ENCODE measurements at regions not wholly inside any gene's neighbourhood (a gene's known extent, or its start where the extent isn't known, plus 50 kb on each side); places are given as distances from the start of the nearest gene placed in this dataset.
"Not testable (repeated sequence)": the region's sequence is repeated elsewhere in the genome, so short reads cannot be mapped to it uniquely, and the experiment has no call there.

DNA sequence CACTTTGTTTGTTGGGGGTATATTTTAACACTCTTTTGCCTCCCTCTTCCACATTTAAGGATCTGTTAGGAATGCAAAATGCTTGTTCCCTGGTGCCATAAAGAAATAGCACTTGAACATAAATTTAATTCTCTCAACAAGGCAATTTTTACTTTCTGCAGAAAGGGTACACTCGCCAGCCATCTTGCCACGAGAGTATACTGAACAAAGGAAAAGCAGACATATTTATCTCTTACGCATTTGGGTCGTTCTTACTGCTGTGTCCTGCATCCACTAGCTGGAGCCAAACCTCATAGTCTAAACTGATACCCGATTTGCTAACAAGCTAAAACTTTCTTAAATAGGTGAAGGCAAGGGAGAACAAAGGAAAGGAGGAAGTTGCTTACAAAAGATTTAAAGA is 129.5 kb downstream of the B3GNT2 start:
- no peak for DNase-seq

DNA sequence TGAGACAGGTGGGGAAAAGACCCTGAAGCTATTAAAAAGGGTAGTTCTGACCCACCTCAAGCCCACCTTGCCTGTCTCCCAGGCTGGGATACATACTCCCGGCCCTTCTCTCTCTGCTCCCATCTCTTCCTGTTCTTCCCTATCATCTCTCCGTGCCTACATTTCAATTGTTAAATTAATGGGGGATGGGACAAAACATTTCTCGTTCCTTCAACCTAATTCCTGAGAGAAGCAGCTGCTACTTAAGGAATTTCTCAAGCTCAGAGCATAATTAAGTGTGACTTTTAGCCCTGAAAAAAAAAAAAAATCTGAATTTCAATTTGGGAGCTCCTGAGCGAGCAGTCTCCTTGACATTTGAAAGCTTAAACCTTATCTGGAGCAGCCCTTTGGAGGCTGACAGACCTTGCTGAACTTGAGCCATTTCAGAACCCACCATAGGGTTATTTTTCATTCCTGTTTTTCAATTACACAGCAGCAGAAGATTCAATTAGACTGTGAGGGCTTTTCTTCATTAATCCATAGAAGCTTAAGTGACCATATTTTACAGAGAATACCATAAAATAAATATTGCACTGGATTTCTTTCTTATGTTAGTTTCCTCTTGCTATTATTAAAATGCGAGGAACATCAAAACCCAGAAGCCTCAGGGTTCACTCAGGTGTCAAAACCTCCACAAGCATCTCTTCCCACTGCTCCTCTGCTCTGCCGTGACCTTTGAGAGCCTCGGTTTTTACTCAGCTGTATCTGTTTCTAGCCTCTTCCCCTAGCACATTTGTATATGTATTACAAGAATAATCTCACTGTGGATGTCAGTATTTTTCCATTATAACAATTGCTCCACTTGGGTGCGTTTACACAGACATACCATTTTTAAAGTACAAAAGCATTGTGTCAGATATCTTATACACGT is 125.7 kb downstream of the B3GNT2 start:
- no peak for DNase-seq

DNA sequence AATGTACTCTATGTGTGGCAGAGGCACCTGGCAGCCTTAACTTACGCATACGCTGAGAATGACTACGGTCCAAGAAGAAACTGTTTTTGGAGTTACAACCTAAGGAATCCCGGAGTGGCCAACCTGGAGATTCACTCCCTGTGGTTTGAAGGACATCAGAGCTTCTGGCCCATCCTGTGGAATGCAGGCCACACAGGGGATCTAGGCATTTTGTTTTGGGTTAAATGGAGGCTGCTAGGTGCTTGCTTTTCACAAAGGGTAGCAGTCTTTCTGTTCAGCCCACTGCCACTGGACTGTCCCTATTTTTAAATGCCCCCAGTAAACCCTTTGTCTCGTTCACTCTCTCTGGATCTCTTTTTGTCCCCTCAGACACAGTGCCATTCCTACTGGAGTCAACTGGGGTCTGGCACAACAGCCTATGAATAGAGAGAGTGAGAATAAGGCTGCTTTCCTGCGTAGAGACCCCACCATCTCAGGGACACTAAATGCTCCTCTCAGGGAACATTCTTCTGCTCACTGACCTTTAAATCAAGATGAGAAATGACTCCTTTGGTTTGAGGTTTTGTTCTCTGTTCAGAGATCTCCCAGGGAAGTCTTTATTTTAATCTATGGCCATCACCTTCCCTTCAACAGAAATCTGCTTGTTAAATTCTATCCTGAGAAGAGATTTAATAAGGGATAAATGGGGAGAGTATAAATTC is 124.9 kb downstream of the B3GNT2 start:
- no peak for DNase-seq

DNA sequence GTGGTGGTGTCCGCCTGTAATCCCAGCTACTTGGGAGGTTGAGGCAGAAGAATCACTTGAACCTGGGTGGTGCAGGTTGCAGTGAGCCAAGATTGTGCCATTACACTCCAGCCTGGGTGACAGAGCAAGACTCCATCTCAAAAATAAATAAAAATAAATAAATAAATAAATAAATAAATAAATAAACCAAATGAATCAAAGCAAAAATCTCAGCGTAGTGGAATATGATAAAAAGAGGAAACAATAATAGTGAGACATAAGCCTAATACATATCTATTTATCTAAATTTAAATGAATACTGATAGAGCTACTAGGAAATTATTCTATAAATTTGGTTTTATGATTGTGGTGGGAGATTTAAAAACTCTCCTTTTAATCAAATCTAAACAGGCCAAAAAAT is 124.2 kb downstream of the B3GNT2 start:
- DNase-seq, result not testable (repeated sequence)

DNA sequence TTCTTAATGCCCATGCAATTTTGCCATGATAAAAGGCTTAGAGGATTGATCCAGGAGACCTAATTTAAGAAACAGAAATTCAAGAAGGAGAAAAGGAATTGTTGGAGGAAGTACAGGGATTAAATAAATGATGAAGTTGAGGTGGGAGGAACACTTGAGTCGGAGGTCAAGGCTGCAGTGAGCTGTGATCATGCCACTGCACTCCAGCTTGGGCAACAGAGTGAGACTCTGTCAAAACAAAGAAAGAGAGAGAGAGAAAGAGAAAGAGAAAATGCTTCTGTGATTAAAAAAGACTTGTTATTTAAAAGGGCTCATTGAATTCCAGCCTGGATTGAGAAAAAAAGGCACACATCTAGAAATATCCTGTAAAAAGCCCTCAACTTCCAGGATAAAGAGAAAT is 123.2 kb downstream of the B3GNT2 start:
- DNase-seq, result no peak

DNA sequence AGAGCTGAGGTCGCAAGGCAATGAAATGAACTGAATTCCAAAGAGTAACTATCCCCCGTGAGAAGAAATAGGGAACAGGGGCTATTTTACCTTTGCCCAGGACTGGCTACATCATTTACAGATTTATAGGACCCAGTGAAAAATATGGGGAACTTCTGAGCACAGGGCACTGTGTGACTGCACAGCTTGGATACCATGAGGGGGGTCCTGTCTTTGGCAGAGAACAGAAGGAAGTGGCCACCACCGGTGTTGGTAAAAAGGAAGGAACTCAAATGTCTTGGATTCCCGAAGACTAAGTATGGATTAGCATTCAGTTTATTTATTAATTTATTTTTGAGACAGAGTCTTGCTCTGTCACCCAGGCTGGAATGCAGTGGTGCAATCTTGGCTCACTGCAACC is 119.6 kb downstream of the B3GNT2 start:
- DNase-seq, result no peak

DNA sequence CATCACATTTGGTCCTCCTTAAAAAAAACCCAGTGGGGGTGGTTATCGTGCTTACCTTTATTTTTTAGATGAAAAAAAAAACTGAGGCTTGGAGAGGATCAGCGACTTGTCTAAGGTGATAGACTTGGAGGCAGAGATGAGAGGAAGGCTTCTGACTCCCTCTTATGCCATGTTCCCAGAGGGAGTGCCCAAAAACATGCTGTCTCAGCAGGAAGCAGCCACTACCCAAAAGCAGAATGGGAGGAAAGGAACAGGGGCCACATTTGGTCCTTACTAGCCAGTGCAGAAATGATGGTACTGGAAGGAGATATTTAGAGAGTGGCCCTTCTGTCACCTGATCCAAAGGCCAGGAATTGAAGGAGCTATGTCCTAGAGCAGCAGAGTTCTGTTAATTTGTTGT is 118.4 kb downstream of the B3GNT2 start:
- DNase-seq, result no peak

DNA sequence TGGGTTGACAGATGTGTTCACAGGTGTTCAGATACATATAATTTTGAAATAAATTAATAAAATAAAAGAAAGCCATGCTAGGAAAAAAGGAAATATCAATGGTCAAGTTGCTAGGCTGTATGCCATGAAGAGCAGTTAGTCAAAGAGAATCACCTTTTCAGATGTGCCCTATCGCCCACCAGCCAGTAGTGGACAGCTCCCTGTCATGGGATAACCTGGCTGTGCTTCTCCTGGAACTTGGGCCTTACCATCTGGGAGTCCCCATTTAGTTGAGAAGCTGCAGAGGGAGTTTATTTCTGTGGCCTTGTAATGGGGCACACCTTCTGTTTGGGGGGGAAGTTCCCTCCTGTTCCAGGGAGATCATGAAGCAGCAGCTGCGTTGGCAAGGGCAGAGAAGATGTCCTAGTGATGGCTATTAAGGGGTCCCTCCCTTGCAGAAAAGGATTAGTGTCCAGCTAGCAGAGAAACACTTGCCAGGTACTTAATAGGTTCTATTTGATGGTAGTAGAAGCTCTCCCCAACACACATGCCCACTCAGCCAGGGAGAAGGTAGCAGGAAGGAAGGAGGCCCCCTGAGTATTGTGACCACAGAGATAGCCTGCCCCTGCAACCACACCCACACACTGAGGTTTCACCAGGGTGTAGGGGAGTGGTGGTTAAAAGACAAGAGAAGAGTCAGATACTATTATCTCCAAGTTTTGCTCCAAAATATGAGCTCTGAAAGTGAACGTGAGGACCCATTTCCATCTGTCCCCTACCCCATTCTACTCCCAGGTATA is 117.7 kb downstream of the B3GNT2 start:
- DNase-seq, result no peak

DNA sequence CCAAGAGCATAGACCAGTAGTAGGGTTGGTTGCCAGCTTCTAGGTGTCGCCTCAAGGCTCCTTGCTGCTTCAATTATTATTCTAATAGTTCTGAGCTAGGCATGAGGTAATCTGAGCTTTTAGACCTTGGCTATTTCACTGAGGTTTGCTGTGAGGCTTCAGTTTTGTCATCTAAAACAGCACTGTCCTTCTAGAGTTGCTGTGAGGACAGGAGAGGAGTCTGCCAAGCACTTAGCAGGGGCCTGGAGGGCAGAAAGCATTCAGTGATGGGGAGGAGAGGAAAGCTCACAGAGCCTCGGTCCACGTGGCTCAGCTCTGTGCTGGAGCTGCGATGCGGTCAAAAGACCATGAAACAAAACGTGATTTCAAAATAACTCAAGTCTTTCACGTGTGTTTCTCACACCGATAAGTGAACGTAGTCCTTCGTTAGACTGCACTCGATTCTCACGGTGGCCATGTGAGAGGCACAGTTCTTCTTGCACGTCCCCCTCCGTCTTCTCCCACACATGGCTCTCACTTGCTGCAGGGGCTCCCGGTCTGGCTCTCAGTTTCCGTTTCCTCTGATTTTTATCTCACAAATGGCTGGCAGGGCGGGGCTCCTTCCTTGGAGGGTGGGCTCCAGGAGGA is 113.7 kb downstream of the B3GNT2 start:
- DNase-seq, result no peak

DNA sequence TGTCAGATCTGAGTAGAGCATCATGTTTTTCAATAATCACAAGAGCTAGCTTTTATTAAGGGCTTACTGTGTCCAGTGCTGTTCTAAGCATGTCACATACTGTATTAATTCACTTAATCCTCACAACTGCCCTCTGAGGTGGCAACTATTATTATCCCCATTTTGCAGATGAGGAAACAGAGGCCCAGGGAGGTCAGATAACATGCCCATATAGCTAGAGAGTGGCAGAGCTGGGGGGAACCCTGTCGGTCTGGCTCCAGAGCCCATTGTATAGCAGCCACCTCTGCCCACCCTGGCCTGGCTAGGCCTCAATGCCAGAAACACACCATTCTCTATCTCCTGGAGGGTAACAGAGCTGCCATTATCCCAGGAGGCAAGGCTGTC is 113.2 kb downstream of the B3GNT2 start:
- no peak for DNase-seq

DNA sequence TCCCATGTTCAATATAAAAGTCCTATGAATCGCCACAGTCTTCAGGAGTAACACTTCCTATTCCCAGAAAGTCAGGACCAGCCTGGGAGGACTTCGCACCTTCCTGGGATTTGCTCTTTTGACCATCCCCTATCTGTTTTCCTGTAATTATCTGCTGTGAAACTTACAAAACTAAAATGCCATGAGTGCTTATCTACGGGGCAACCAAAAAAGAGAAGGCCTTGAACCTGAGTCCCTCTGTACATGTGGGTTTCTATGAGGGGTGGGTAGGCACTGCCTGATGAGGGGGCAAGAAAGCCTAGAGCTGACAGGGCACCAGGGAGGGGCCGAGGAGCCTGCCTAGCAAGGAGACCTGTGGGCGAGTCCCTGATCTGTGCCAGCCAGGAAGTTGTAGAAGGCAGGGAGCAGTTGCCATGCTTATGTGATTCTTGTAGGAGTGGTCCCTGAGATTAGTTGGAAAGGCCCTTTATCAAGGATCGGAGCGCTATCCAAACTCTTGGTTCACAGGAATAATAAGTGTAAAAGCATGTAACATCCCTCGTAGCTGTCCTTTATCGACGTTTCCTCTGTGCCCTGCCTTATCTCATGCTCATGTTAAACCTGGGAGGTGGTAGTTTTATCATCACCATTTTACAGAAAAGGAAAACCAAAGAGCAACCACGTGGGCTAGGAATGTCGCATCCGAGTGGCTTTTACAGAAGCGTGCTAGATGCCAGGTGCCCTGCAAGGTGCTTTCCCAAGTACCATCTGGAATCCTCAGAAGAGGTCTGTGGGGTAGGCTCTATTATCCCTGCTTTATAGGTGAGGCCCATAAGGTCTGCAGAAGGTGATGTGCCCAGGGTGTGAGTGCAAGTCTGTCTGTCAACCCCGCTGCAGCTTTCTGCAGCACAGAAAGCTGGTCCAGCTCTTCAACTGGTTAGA is 111.8 kb downstream of the B3GNT2 start:
- DNase-seq, result no peak

DNA sequence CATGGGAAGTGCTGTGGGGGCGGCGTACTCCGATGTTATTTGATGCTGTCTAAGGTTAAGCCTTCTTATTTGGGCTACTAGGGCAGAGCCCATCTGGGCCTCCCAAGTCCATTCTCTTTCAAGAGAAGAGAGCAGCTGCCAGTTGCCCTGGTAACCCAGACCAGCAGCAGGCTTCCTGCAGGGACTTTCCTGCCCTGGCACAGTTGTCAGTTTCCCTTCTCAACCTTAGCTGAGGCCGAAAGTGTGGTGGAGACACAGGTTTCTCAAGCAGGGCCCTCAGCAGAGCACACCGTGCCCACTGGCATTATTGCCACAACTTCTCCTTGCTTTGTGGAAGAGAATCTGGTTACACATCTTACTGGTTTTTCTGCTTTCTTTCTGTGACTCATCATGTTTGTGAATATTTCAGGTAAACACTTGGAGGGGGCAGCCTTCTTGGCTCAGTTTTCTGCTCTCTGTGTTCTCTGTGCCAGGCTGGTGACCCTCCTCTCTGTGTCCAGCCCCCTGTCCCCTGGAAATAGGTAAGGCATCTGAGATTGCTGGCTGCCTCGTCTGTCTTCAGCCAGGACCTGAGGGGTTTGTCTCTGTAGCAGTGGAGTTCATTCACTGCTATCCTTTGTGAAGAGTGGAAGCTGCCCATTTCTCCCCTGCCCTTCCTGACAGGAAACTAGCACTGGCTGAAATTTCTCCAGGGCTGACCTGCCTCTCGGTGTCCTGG is 111.0 kb downstream of the B3GNT2 start:
- peak; percentile 31 for DNase-seq

DNA sequence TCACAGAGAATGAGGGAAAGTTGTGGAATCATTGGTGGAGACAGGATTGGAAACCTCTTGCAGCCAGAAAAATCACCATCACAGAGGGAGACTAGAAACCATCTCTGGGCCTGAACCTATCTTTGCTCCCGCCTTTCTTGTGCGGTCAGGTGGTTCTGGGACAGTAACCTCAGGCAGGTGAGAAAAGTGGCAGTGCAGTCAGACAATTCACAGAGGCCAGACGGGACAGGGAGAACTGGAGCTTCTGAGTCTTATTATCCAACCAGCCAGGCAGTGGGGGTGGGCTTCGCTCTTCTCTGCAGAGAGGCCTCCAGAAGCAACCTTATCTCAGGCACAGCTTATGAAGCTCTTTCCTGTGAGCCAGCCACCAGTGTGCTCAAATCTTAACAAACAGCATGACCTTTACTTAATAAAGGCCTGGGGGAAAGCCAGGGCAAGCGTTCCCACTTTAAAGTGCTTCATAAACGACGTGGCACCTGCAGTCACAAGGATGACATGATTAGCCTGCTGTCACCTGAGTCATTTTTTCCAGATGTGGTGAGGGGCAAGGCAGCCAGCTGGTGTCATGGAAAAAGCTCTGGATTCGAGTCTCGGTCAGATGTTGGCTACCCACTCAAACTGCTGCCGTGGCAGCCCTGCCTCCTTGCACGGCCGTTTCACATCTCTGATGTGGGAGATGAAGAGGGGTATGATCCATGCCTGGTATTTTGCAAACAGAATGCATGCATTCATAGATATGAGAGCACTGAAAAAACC is 109.7 kb downstream of the B3GNT2 start:
- DNase-seq, result no peak

DNA sequence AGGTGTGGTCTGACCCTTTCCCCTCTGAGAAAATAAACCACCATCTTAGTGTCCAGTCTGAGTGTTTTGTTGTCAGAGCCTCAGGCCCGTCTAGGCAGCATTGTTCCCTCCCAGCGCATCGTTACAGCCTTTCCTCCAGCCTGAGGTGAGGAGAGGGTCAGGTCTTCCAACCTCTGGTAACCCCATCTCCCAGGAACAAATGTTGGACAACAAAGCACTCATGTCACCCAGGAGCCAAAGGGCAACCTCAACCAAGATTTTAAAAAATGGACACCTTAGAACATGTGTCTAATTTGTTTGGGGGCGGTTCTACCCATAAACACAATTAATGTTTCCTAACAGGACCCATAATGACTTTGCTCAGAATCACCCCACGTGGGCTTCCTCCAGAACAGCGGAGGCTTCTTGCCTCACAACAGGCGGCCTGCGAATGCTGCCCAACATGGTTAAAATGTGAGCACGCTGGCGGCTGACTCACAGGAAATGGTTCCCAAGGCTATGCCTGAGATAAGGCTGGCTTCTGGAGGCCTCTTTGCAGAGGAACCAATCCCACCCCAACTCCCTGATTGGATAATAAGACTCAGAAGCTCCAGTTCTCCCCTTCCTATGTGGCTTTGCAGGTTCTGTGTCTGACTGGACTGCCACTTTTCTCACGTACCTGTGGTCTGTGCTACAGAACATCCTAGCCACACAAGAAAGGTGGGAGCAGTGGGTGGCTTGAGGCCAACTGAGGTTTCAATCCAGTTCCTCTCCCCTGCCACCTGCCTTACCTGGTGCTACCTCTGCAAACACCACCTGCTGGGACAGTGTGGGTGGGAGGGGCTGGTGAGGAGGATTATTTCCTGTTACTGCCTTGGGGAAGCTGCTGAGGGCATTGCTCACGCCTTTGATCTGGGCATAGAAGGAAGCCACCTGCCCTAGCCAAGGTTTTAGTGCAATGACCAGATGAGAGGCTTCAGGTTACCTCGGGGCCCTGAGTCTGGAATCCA is 108.8 kb downstream of the B3GNT2 start:
- peak; percentile 86 for DNase-seq

DNA sequence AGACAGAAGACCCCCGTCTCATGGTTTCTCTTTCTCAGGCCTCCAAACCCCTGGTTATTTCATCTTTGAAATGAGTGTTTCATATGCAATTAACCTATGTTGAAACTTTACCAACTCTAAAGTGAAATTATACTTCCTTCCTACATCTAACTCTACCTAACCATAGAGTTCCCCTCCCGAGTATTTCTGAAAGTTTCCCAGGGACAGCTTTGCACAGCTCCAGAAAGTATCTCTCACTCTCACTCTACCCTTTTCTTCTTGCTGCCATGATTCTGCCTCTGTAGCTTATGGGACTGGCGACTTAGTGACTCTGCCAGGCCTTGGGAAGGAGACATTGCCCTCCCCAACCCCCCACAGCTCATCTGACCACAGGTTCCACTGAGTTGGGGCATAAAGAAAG is 107.9 kb downstream of the B3GNT2 start:
- DNase-seq, result no peak

DNA sequence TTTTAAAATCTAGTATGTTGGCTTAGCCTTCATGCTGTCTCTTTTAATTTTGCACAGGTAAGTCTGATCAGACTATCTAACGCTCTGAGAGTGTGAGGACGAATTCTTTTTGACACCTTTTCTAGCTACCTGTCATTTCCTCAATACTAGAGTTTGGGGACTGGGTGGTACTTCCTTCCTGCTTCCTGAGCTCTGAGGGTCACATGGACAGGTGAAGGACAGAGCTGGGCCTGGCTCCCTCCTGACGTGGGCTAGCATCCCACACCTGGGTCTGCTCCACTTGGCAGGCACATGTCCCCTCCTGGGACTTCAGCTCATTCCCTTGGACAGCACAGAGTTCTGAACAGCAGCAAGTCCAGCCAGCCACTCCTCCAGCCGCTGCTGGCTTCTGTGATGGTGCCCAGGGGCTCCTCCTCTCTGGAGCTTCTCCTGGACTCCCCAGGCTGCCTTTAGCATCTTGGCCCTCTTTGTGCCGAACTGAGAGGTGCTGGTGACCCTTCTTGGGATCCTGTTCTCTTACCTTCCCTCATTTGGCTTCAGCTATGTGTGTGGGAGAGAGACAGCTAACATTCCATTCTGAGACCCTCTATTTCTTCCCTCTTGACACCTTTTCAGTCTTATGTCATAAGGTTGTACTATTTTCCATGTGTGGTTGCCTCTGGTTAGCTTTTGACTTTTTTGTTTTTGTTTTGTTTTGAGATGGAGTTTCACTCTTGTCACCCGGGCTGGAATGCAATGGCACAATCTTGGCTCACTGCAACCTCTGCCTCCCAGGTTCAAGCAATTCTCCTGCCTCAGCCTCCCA is 106.9 kb downstream of the B3GNT2 start:
- DNase-seq, result no peak

DNA sequence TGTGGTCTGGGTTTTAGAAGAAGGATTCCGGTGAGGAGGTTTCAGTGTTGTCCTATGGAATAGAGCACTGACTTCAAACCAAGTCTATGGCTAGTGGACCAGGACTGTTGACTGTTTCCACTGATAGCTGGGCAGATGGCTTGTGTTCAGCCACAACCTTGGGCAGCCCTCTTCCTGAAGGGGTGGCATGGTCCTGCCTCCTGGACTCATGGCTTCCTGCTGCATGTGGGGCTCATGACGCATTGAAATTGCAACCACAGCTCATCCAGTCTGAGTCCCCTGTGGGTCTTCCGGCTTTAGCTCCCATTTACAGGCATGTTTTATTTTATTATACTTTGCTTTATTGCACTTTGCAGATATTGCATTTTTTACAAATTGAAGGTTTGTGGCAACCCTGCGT is 105.0 kb downstream of the B3GNT2 start:
- DNase-seq, result no peak

DNA sequence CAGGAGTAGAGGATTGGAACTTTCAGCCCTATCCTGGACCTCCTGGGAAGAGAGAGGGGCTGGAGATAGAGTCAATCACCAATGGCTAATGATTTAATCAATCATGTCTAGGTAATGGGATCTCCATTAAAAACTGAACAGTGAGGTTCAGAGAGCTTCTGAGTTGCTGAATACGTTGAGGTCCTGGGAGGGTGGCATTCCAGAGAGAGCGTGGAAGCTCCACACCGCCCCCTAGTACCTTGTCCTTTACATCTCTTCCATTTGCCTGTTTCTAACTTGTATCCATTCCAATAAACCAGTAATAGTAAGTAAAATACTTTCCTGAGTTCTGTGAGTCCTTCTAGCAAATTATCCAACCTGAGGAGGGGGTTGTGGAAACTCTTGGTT is 101.7 kb downstream of the B3GNT2 start:
- DNase-seq, result no peak

All from NCI-H774 (cell line).